GM12873 (cell line): ENCODE measurements at regions not wholly inside any gene's neighbourhood (a gene's known extent, or its start where the extent isn't known, plus 50 kb on each side); places are given as distances from the start of the nearest gene placed in this dataset.

Experiments used
- TF ChIP-seq, protein P1 (sequence below): IDR thresholded peaks from 2 replicates; pipeline ENCODE4 v1.5.1; 2012; ENCODE audit warnings: low read depth, mild to moderate bottlenecking, moderate library complexity, low read length, control low read depth; ENCODE audit not compliant: insufficient read depth; ENCODE audit errors: missing control alignments

DNA sequence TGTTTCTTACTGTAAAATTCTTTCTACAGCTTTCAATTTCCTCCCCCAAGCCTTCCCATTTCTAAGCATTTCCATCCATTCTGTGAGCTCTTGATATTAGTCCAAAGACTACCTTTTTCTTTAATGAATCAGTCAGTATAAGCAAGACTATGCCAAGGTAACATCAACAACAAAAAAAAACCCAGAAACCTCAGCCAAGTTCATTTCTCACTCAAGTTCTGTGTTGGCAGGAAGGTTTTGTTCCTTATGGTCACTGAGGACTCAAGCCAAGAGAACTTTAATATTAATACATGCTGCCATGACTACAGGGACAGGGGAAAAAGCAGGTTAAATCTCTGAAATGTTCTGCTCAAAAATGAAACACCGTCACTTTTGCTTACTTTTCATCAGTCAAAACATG lies 621.2 kb upstream of the NRP1 start:
- TF ChIP-seq, protein P1, sequence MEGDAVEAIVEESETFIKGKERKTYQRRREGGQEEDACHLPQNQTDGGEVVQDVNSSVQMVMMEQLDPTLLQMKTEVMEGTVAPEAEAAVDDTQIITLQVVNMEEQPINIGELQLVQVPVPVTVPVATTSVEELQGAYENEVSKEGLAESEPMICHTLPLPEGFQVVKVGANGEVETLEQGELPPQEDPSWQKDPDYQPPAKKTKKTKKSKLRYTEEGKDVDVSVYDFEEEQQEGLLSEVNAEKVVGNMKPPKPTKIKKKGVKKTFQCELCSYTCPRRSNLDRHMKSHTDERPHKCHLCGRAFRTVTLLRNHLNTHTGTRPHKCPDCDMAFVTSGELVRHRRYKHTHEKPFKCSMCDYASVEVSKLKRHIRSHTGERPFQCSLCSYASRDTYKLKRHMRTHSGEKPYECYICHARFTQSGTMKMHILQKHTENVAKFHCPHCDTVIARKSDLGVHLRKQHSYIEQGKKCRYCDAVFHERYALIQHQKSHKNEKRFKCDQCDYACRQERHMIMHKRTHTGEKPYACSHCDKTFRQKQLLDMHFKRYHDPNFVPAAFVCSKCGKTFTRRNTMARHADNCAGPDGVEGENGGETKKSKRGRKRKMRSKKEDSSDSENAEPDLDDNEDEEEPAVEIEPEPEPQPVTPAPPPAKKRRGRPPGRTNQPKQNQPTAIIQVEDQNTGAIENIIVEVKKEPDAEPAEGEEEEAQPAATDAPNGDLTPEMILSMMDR: no peak

DNA sequence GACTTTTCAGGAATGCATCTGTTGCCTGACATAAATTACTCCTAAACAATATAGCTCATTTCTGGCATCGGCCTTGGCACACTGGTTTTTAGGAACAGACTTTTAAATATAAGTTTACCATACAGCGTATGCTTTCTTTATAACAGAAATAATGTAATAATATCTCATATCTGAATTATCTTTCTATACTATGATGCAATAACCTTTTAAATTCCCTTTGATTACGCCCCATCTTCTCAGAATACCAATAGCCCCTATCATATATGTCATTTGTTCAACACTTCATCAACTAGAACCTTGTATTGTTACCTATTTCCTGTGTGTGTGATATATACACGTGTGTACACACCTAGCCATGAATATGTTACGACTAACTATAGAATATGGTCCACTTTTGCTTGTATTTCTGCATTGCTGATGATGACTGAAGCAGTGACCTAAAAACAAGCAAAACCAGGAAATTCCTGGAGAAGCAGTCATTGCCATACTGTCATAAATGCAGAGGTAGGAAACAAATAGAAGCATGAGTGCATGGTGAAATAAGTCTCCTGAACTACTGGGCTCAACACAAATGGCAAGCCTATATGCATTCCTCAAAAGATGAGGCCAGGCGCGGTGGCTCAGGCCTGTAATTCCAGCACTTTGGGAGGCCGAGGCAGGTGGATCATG lies 618.4 kb upstream of the NRP1 start:
- TF ChIP-seq, protein P1: no peak

DNA sequence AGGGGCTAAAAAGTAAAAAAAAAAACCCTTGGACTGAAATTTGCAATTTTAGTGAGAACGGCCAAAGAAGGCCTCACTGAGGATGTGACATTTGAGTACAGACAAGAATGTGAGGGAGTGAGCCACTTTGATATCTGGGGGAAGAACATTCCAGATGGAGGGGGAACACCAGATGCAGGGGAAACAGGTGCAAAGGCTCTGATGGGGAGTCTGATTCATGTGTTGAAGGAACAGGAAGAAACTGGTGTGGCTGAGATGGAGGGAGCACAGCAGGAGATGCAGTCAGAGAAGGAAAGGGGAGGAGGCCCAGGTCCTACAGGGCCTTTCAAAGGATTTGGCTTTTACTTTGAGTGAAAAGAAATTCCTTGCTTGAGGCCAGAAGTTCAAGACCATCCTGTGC lies 615.7 kb upstream of the NRP1 start:
- TF ChIP-seq, protein P1: no peak

DNA sequence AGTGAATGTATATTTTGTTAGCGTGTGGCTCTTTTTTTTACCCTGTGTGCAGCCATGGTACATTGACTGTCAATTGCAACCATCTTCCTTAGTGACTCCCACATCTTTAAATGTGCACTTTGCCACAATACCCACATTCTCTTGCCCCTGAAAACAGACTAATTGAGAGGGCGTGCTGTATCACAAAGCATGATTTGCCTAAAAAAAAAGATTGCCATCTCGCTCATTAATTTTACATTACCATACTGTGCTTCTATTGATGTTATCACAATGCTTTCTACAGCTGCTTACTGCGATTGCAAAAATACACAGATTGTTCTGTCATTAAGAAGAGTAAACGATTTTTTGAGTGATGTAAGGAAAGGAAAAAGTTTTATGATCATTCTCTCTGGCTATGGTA lies 613.1 kb upstream of the NRP1 start:
- TF ChIP-seq, protein P1: no peak

DNA sequence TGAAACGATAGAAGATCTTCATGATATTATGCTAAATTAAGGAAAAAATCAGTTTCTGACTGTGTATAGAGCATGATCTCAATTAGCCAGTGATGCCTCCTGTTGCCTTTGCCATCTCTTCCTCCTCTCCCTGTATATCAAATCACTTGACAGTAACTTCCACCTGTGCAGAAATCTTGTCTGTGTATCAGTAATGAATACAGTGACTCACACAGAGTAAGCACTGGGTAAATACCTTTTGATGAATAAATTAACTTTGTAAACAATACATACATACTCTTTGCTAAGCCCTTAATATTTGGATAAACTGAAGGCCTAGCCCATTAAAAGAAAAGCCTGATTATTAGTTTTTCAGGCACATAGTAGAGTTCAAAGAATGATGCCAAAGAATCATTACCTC lies 610.6 kb upstream of the NRP1 start:
- TF ChIP-seq, protein P1: no peak

DNA sequence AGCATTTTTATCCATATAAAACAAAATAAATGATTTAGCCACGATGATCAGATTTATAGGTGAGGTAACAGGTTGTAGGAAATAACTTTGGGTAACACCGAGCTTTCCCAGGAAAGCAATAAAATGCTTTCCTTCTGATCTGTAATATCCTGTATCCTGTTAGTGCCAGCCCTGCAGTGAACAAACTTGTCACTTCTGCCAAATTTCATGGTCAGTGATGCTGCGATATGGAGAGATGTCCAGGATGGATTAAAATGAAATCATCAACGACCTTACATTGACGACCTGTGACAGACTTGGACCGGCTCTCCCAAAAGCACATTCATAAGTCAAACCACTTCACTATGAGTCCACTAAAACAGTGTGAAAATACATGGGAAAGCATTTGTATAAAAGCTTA lies 608.0 kb upstream of the NRP1 start:
- TF ChIP-seq, protein P1: no peak

DNA sequence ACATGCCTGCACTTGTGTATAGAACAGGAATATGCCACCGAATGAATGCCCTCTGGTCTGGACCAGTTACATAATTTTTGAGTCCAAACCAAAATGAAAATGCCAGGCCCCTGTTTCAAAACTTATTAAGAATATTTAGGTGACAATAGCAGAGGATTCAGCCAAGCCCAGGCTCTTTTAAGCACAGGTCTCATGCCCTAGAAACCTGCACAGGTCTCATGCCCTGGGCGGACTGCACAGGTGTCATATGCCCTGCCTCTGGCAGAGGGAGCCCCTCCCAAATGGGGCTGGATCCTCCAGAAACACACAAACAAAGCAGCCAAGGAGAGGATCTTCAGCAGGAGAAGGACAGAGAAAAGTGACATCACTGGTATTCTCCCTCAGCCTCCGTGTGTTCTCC lies 605.4 kb upstream of the NRP1 start:
- TF ChIP-seq, protein P1: no peak
